NCI-H2227 treated with DMSO at 0.1 percent for 48 hours (cell line): ENCODE measurements at regions not wholly inside any gene's neighbourhood (a gene's known extent, or its start where the extent isn't known, plus 50 kb on each side); places are given as distances from the start of the nearest gene placed in this dataset.

Experiments
- DNase-seq: peaks from one replicate; lab custom pipeline; 2025; lab: John Stamatoyannopoulos, UW

DNA sequence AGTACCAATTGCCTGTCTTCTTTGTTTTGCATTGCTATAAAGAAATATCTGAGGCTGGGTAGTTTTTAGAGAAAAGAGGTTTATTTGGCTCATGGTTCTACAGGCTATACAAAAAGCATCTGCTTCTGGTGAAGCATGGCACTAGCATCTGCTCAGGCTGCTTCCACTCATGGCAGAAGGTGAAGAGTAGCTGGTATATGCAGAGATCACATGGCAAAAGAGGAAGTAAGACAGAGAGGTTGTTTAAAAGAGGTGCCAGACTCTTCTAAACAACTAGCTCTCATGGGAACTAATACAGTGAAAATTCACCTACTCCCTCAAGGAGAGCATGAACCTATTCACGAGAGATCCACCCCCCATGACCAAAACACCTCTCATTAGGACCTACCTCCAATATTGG is 56.7 kb upstream of the GUCA2B start:
- DNase-seq, result no peak

DNA sequence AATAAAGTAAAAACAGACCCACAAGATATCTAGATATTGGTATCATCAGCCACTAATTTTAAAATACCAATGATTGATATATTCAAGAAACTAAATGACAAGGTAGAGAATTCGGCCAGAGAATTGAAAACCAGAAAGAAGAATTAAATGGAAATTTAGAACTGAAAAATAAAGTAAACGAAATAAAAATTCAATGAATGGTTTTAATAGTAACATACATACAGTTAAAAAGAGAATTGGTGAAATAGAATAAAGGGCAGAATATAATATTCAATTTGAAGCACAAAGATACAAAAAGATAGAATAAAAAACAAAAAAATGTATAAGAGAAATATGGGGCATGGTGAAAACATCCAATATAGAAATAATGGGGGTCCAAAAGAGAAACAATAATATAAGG is 64.0 kb upstream of the GUCA2B start:
- DNase-seq, result no peak

DNA sequence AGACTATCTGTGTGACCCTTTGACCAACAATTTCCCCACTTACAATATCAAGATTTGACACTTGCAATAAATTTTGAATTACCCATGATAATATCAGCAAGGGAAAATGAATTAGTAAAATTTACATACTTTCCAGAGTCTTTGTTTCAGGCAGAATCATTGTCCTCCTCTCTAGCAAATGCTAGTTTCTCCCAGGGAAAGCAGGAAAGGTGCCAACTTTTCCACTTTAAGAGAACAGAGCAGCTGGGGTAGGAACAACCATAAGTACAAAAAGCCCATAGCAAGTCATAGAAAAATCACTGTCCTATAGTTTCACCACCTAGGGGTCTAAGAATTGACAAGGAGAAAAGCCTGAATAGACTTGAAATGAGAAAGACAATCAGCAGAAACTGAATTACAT is 67.1 kb upstream of the GUCA2B start:
- no peak for DNase-seq

DNA sequence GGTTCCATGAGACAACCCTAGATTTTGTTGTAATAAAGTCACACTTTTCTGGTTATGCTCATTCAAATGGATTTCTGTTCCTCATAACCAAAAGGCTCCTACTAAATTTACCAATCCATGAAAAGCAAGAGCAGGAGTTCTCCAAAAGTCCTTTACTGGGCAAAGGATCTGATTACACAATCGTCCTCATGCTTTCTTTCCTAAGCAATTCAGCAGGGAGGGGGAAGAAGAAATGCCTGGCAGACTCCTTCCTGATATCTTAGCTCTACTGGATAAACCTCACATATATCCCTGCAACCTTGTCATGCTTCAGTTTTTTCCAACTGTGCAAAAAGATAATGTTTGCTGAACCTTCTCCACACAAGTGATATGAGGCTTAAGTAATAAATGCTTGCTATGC is 67.6 kb upstream of the GUCA2B start:
- no peak for DNase-seq

DNA sequence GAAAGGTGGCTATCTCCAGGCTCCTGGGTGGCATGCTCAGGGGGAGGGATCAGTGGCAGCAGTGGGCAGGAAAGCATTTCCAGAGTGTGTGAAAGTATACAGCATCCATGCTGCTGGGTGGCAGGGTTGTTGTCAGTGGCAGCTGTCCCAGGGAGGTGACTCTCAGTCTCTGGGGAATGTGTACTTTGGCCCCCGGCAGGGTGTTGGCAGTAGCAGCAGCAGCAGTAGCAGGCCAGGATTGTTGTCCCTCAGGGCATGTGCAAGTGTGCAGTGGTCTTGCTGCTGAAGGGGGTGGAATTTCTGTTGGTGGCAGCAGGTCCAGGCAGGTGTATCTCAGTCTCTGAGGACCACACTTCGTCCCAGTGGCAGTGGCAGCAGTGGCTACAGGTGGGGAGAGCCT is 71.7 kb upstream of the GUCA2B start:
- DNase-seq, result no peak

DNA sequence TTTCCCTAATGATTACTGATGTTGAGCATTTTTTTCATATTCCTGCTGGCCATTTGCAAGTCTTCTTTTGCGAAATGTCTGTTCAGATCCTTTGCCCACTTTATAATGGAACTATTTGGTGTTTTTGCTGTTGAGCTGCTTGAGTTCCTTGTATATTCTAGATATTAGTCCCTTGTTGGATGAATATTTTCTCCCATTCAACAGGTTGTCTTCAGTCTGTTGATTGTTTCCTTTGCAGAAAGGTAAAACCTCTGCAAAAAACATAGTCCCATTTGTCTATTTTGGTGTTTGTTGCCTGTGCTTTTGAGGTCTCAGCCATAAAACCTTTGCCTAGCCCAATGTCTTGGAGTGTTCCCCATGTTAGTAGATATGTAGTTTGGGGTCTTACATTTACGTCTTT is 78.0 kb upstream of the GUCA2B start:
- no peak for DNase-seq

DNA sequence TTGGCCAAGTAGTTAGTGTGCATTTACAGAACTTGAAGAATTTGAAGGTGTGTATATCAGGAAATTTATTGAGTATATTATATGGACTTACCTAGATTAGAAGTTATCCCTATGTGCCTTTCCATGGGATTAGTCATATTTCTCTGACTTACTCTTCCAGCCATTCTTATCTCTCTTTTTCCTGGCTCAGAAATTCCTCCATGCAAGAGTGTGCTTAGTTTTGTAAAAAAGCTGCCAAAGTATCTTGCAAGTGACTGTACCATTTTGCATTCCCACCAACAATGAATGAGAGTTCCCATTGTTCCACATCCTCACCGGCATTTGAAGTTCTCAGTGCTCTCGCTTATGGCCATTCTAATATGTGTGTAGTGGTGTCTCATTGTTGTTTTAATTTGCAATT is 82.2 kb upstream of the GUCA2B start:
- DNase-seq, result no peak

DNA sequence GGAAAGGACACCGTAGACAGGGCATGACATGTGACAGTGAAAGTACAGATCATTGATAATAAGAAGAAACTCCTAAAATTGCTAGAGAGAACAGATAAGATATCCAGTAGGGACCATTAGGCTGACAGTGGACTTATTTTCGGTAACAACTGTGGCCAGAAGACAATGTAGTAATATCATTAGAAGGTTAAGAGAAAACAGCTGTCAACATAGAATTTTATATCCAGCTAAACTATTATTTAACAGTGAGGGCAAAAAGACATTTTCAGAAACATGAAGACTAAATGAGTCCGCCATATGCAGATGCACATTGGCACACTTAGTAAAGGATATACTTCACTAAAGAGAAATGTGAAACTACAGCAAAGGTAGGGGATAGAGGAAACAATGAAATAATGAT is 95.4 kb upstream of the GUCA2B start:
- DNase-seq, result no peak

DNA sequence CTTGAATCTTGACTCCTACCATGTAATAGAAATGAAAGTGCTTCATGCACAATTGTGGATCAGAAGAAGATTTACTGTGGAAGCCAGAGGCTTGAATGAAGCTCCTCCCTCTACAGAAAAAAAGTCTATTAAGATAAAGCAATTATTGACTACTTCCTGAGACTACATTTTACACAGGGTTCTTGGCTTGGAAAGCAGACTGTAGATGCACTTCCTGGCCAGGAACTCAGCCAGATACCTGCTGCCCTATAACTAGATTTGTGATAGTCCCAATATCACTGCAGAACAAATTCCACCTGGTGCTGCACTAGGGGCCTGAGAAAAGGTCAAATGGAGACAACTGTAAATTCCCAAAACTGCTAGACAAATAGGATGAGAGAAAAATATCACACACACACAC is 96.8 kb upstream of the GUCA2B start:
- no peak for DNase-seq

DNA sequence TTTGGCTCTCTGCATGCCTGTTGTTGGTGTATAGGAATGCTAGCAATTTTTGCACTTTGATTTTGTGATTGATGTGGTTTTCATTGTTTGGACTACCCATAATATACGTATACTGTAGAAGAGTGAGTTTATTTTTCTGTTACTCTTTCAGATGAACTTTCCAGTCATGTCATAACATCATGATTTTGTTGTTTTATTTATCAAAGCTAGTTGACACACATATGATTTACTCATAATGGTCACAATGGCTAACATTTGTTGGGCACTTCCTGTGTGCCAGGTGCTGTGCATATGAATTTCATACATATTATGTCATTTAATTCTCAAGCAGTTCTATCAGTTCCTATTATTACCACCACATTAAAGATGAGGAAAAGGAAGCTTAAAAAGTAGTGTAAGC is 98.1 kb upstream of the GUCA2B start:
- DNase-seq, result no peak

DNA sequence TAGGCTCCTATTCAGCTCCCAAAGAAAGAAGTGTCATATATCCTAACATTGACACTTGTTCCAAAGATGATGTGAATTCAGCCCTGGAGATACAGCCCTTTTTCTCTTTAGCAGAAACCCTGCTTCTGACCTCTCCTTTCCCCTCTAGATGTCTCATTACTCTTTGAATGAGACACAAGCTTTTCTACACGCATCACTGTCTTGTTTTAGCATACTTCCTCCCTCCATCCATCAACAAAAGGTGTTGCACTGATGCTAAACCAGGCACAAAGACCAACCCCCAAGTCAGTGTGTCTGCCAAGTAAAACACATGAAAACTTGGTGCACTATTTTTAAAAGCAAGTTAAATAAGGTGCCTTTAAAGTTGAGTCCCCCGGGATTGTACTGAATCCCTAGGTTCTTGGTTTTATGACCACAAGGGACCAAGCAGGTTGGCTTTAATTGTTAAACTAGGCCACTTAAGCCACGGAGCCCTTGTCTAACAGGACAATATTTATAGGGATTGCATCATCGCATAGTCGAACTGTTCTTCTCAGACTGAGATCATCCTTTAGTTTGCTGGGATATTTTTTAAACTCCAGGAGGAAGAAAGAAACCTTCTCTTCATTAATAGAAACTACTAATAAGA is 101.0 kb upstream of the GUCA2B start:
- no peak for DNase-seq

DNA sequence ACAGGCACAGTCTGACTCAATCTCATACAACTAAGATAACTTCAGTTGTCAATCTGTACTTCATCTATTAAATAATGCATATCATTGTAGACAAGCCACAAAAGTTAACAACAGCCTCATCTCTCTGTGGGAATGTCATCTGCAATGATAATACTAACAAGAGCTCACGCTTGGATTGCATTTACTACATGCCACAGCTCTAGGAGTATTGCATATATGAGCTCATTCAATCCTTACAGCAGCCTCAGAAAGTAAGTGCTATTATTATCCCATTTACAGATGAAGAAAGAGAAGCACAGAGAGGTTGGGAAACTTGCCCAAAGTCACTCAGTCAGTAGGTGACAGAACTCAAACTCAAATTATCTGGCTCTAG is 105.7 kb upstream of the GUCA2B start:
- DNase-seq, result no peak

DNA sequence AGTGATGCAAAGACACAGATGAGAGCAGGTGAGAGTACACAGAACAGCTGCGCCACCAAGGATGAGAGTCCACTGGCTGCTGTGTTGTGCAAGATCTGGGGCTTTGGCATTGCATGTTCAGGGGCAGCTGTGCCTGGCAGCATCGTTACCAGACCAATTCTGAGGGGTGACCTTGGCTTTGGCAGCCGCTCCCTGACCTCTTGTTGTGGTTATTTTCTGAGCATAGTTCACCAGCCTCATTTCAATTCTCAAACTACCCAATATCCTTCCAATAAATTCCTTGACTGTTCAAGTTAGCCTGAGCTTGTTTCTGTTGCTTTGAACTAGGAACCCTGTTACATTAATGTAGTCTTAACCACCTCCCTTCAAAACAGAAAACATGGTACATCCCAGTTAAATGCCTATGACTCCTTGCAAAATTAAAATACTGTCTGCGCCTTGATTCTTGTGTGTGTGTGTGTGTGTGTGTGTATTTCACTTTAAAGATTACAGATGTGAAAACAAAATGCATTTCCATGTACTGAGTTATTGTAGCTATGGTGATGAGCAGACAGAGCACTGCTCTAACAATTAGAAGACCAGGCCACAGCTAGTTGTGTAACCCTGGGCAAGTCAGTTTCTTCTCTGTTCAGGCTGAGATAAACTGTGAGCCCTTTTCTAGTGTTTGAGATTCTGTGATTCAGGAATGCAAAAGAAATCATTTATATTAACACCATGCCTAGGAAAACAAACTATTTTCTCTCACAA is 106.3 kb upstream of the GUCA2B start:
- peak; percentile 20 for DNase-seq

DNA sequence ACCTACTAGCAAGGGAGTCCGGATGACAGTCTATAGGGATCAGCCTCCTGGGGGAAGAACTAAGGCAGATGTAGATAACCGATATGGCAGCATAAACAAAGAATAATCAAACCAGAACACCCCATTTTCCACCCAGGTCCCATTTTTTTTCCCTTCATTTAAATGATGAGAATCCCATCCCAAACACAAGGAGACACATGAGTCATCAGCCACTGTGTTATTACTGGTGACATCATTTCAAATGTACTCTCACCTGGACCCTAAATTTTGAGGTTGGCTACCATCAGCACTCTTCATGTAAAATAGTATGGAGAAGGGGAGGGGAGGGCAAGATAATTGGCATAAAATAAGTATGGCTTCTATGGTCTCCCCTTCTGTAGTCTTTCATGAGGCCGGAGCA is 108.9 kb upstream of the GUCA2B start:
- no peak for DNase-seq

DNA sequence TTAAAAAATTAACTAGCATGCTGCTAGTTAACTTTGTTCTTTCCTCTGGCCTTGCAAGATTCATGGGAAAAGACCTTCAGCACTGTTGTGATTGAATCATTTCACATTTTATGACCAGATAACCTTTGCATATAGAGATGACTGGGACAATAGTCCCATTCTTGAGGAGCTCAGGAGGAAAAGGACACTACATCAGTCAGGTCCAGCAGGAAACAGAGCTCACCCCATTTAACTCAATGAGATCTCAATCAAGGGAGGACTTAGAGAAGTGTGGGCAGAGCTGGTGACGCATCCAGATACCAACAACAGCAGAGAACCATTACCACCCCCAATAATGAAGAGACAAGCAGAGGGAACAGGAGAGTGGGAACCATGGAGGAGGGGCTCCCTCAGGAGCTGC is 109.4 kb upstream of the GUCA2B start:
- no peak for DNase-seq

DNA sequence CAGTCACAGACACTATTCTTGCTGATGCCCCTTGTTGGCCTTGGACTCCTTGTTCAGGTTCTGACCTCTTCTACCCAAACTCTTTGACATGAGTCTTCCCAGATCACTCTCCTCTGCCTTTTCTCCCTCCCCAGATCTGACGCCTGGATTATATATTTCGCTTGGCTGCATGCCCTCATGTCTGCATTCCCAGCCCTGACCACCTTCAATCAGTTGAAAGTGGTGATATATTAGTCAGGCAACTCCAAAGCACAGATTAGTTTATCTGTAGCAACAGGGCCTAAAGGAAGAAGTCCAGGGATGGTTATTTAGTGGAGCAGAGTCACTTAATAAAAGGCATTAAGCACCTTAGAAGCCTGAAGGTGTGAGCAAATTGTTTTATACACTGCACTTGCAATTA is 110.0 kb upstream of the GUCA2B start:
- DNase-seq, result no peak

DNA sequence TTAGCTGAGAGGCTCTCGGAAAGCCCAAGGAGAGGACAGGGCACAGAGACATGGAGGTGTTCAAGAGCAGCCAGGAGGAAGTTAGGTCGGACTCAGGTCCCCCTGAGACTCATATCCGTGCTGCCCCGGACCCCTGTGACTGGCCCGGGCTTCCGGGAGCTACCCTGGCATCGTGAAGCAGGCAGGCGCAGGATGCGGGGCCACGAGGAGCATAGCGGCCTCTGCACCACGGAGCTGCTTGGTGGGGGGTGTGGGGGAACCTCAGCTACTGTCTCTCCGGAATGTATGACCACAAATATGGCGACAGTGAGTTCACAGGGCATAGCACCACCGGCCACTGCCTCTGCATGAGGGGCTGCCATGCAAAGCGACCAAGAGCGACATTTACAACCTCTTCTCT is 112.2 kb upstream of the GUCA2B start:
- DNase-seq, result no peak

DNA sequence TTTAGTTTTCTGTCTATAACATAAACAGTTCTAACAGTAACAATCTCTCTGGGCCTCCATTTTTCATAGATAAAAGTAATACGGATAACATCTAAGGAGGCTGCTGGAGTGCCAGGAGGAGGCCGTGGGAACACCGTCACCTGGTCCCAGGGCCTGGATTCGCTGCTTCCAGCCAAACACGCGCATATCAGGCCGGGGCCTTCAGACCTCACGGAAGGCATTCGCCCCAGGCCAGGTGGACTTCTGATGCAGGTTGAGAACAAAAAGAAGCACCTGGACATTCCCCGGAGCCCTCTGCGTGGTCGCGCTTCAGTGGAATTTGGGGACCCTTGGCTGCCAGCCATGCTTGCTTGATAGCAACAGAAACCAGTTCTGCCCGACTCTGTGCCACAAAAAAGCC is 113.1 kb upstream of the GUCA2B start:
- DNase-seq, result no peak

DNA sequence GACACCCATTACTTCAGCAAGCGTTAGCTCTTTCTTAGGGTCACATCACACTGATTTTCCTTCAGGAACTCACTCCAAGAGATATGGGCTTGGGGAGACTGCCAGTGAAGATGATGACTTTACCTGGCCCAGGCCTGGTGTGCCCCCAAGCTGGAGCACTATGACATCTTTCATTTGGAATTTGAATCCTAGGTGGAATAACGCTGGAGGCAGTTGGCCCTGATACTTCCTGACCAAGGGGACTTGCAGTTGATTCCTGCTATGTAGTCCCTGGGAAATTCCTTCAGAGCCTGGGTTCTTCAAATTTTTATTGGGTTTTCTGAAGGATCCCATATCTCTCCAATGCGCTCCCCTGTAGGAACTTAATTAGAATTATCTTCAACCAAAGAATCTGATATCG is 114.9 kb upstream of the GUCA2B start:
- DNase-seq, result no peak

DNA sequence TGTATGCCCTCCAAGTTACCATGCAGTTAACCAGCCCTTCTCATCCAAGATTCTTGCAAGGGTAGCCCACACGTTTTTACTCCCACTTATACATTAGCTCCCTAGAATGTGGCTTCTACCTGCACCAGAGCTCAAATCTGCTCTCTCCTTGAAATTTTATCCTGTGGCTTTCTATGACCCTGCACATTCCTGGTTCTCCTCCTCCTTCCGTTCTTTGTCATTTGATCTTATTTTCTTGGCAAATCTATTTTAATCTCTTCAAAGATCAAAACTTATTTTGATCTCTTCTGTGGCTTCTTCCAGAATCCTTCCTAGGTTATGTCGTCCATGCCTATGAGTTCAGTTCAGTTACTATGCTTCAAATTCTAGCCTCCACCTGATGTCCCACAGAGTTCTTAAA is 115.6 kb upstream of the GUCA2B start:
- no peak for DNase-seq

DNA sequence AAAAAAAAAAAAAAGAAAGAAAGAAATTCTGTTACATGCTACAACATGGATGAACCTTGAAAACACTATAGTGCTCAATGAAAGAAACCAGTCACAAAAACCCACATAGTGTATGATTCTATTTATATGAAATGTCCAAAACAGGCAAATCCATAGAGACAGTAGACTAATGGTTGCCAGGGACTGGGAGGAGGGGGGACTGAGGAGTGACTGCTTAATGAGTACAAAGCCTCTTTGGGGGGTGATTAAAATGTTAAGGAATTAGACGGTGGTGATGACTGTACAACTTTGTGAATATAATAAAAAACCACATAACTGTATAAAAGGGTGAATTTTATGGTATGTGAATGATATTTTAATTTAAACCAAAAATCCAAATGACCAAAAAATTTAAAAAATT is 116.0 kb upstream of the GUCA2B start:
- no peak for DNase-seq

DNA sequence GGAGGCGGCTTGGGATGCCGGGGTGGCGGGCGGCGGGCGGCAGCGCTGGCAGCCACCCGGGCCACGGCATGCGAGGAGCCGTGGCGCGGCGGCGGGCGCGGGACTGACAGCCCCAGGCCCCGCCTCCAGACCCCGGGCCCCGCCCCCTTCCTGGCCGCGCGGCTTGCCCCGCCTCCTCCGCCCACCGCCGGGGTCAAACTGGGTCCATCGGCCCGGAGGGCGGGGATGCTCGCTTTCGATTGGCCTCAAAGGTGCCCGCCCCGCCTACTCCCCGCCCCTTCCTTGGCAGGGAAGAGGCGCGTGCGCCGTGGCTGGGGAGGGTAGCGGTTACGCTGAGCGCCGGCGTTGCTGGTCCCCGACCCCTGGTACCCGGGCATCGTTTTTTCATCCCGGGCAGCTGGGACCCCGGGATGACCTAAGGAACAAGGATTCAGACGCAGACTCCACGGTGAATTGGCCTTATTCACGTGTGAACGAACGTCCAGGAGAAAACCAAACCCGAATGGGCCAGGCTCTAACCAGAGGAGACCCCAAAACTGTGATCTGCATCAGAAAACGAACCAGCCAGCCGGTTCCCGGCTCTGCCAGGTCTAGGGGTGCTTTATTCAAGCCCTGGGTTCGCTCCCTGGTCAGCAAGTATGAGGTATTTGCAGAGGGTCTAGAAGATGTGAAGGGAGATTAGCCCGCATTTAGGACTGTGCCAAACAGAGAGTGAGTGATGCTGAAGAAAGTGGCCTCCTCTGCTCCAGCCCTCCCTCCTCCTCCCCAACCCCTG is 117.2 kb upstream of the GUCA2B start:
- DNase-seq, result peak; percentile 89

DNA sequence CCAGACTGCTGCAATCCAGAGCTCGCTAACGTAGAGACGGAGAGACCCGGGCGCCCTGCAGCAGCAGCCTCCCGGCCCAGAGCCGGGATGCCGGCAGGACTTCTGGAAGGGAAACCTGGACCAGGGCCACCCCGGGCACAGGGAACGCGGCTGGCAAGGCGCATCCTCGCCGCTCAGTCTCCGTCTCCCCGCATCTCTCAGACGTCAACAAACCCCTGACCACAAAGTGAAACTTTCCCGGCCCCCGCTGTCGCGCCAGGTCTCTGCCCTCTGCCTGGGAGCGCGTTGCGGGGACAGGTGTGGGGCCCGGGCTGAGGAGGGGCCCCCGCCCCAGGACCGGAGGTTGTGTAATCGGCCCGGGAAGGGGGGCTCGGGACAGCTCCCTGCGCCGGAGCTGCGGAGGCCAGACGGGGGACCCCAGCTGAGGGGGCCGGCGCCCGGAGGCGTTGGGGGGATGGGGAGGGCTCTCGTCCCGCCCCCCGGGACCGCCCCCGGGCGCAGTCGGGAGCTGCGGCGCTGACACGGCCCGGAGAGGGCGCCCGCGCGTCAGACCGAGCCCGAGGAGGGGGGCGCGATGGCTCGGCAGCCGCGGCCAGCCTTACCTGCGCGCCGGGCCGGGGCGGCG is 116.6 kb upstream of the HIVEP3 start:
- peak; percentile 76 for DNase-seq
